ENCODE measurements at regions not wholly inside any gene's neighbourhood (a gene's known extent, or its start where the extent isn't known, plus 50 kb on each side); places are given as distances from the start of the nearest gene placed in this dataset.
A peak's percentile ranks its signal among the peaks of the same experiment; 100 is the strongest.

GRCh38 chr15:87752250-87752951, 504.1 kb downstream of the NTRK3 start:
- no peak for TF ChIP-seq CSRNP3 (CRISPR knock-in tag; IDR thresholded peaks at IDR 0.05)
- TF ChIP-seq ZNF70 (CRISPR knock-in tag; IDR thresholded peaks at IDR 0.05): no peak
- TF ChIP-seq BACH2 (CRISPR knock-in tag; IDR thresholded peaks at IDR 0.05; ENCODE audit: borderline replicate concordance): no peak
- TF ChIP-seq ZC3H10 (CRISPR knock-in tag; IDR thresholded peaks at IDR 0.05): peak; percentile 30; the same call in 1 of the 2 replicates
- peak; percentile 90 for TF ChIP-seq ISL1 (CRISPR knock-in tag; IDR thresholded peaks at IDR 0.05)
- peak; percentile 36; the same call in 1 of the 2 replicates for TF ChIP-seq GLIS3 (CRISPR knock-in tag; IDR thresholded peaks at IDR 0.05)
- TF ChIP-seq PATZ1 (CRISPR knock-in tag; IDR thresholded peaks at IDR 0.05; ENCODE audit: borderline replicate concordance): peak; percentile 85
- TF ChIP-seq CREB5 (CRISPR knock-in tag; IDR thresholded peaks at IDR 0.05; ENCODE audit: low read depth): peak; percentile 96
- 0 out of 2 replicates have a peak, but pooled peaks have one; percentile 16 for TF ChIP-seq TCF4 (CRISPR knock-in tag; IDR thresholded peaks at IDR 0.05; ENCODE audit: borderline replicate concordance)
- peak; percentile 94 for ATAC-seq

GRCh38 chr15:87748483-87748882, 508.1 kb downstream of the NTRK3 start:
- peak; percentile 86 for TF ChIP-seq ZFP3 (CRISPR knock-in tag; IDR thresholded peaks at IDR 0.05)
- TF ChIP-seq TOX (CRISPR knock-in tag; IDR thresholded peaks at IDR 0.05; ENCODE audit: borderline replicate concordance): no peak
- TF ChIP-seq RARB (CRISPR knock-in tag; IDR thresholded peaks at IDR 0.05): no peak
- no peak for TF ChIP-seq ESRRG (CRISPR knock-in tag; IDR thresholded peaks at IDR 0.05)
- TF ChIP-seq PPARA (CRISPR knock-in tag; IDR thresholded peaks at IDR 0.05; ENCODE audit: borderline replicate concordance): no peak
- no peak for TF ChIP-seq ZNF565 (CRISPR knock-in tag; conservative IDR thresholded peaks at IDR 0.05; ENCODE audit: low read depth)
- TF ChIP-seq TCF4 (CRISPR knock-in tag; IDR thresholded peaks at IDR 0.05; ENCODE audit: borderline replicate concordance): no peak
- no peak for TF ChIP-seq ZNF8 (CRISPR knock-in tag; IDR thresholded peaks at IDR 0.05)
- no peak for TF ChIP-seq ZNF70 (CRISPR knock-in tag; IDR thresholded peaks at IDR 0.05)
- no peak for ATAC-seq

GRCh38 chr15:87747087-87747486, 509.5 kb downstream of the NTRK3 start:
- no peak for ATAC-seq
- no peak for TF ChIP-seq ISL1 (CRISPR knock-in tag; IDR thresholded peaks at IDR 0.05)
- TF ChIP-seq CREB5 (CRISPR knock-in tag; IDR thresholded peaks at IDR 0.05; ENCODE audit: low read depth): no peak
- TF ChIP-seq TOX (CRISPR knock-in tag; IDR thresholded peaks at IDR 0.05; ENCODE audit: borderline replicate concordance): no peak
- no peak for TF ChIP-seq GLIS3 (CRISPR knock-in tag; IDR thresholded peaks at IDR 0.05)
- TF ChIP-seq TCF4 (CRISPR knock-in tag; IDR thresholded peaks at IDR 0.05; ENCODE audit: borderline replicate concordance): no peak
- TF ChIP-seq RARB (CRISPR knock-in tag; IDR thresholded peaks at IDR 0.05): no peak
- no peak for TF ChIP-seq ZNF8 (CRISPR knock-in tag; IDR thresholded peaks at IDR 0.05)
- no peak for TF ChIP-seq PPARA (CRISPR knock-in tag; IDR thresholded peaks at IDR 0.05; ENCODE audit: borderline replicate concordance)

GRCh38 chr15:87746333-87746732, 510.2 kb downstream of the NTRK3 start:
- no peak for ATAC-seq
- TF ChIP-seq ISL1 (CRISPR knock-in tag; IDR thresholded peaks at IDR 0.05) (no peak), TSHZ2 (CRISPR knock-in tag; IDR thresholded peaks at IDR 0.05) (no peak), CREB5 (CRISPR knock-in tag; IDR thresholded peaks at IDR 0.05; ENCODE audit: low read depth) (no peak), ZFP30 (CRISPR knock-in tag; IDR thresholded peaks at IDR 0.05) (no peak), OSR1 (CRISPR knock-in tag; IDR thresholded peaks at IDR 0.05) (no peak), POU6F1 (CRISPR knock-in tag; IDR thresholded peaks at IDR 0.05; ENCODE audit: borderline replicate concordance, low read depth) (no peak), ZFP3 (CRISPR knock-in tag; IDR thresholded peaks at IDR 0.05) (no peak), TOX (CRISPR knock-in tag; IDR thresholded peaks at IDR 0.05; ENCODE audit: borderline replicate concordance) (no peak), ESRRG (CRISPR knock-in tag; IDR thresholded peaks at IDR 0.05) (no peak), ZNF8 (CRISPR knock-in tag; IDR thresholded peaks at IDR 0.05) (no peak), GLIS3 (CRISPR knock-in tag; IDR thresholded peaks at IDR 0.05) (no peak), ZNF70 (CRISPR knock-in tag; IDR thresholded peaks at IDR 0.05) (no peak), ZNF565 (CRISPR knock-in tag; conservative IDR thresholded peaks at IDR 0.05; ENCODE audit: low read depth) (no peak), SNAI2 (CRISPR knock-in tag; IDR thresholded peaks at IDR 0.05) (no peak), RARB (CRISPR knock-in tag; IDR thresholded peaks at IDR 0.05) (no peak), PPARA (CRISPR knock-in tag; IDR thresholded peaks at IDR 0.05; ENCODE audit: borderline replicate concordance) (no peak)

Measured in SK-N-SH treated with all-trans-retinoic acid at 6 μM for 48 hours (cell line).